ENCODE measurements at regions not wholly inside any gene's neighbourhood (a gene's known extent, or its start where the extent isn't known, plus 50 kb on each side); places are given as distances from the start of the nearest gene placed in this dataset.

GRCh38 chr1:200296091-200296661 lies 113.7 kb downstream of the ZNF281 start (continued):
- TF ChIP-seq HDAC6 (IDR thresholded peaks at IDR 0.05; ENCODE audit: low read depth, low read length) (no peak), ATF7-NPFF (CRISPR knock-in tag; IDR thresholded peaks at IDR 0.05; ENCODE audit: low read depth) (no peak), ZNF790 (CRISPR knock-in tag; IDR thresholded peaks at IDR 0.05; ENCODE audit: borderline replicate concordance) (no peak), ZNF670 (CRISPR knock-in tag; IDR thresholded peaks at IDR 0.05; ENCODE audit: borderline replicate concordance) (peak; percentile 31; the same call in 1 of the 2 replicates), RAD21 (CRISPR knock-in tag; IDR thresholded peaks at IDR 0.05) (no peak), ZNF543 (CRISPR knock-in tag; IDR thresholded peaks at IDR 0.05) (no peak), XBP1 (CRISPR knock-in tag; IDR thresholded peaks at IDR 0.05) (no peak), CEBPG (CRISPR knock-in tag; IDR thresholded peaks at IDR 0.05) (peak; percentile 74), NCOA2 (CRISPR knock-in tag; IDR thresholded peaks at IDR 0.05) (peak; percentile 76), ZNF607 (CRISPR knock-in tag; IDR thresholded peaks at IDR 0.05; ENCODE audit: borderline replicate concordance) (peak; percentile 58; the same call in 1 of the 2 replicates)
- TF ChIP-seq, protein P1, sequence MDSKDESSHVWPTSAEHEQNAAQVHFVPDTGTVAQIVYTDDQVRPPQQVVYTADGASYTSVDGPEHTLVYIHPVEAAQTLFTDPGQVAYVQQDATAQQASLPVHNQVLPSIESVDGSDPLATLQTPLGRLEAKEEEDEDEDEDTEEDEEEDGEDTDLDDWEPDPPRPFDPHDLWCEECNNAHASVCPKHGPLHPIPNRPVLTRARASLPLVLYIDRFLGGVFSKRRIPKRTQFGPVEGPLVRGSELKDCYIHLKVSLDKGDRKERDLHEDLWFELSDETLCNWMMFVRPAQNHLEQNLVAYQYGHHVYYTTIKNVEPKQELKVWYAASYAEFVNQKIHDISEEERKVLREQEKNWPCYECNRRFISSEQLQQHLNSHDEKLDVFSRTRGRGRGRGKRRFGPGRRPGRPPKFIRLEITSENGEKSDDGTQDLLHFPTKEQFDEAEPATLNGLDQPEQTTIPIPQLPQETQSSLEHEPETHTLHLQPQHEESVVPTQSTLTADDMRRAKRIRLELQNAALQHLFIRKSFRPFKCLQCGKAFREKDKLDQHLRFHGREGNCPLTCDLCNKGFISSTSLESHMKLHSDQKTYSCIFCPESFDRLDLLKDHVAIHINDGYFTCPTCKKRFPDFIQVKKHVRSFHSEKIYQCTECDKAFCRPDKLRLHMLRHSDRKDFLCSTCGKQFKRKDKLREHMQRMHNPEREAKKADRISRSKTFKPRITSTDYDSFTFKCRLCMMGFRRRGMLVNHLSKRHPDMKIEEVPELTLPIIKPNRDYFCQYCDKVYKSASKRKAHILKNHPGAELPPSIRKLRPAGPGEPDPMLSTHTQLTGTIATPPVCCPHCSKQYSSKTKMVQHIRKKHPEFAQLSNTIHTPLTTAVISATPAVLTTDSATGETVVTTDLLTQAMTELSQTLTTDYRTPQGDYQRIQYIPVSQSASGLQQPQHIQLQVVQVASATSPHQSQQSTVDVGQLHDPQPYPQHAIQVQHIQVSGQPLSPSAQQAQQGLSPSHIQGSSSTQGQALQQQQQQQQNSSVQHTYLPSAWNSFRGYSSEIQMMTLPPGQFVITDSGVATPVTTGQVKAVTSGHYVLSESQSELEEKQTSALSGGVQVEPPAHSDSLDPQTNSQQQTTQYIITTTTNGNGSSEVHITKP (CRISPR knock-in tag; IDR thresholded peaks at IDR 0.05; ENCODE audit: low read depth) = 0 out of 2 replicates have a peak, but pooled peaks have one; percentile 41
- TF ChIP-seq, protein P2, sequence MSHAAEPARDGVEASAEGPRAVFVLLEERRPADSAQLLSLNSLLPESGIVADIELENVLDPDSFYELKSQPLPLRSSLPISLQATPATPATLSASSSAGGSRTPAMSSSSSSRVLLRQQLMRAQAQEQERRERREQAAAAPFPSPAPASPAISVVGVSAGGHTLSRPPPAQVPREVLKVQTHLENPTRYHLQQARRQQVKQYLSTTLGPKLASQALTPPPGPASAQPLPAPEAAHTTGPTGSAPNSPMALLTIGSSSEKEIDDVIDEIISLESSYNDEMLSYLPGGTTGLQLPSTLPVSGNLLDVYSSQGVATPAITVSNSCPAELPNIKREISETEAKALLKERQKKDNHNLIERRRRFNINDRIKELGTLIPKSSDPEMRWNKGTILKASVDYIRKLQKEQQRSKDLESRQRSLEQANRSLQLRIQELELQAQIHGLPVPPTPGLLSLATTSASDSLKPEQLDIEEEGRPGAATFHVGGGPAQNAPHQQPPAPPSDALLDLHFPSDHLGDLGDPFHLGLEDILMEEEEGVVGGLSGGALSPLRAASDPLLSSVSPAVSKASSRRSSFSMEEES (CRISPR knock-in tag; IDR thresholded peaks at IDR 0.05) = 0 out of 2 replicates have a peak, but pooled peaks have one; percentile 26
- TF ChIP-seq, protein P3, sequence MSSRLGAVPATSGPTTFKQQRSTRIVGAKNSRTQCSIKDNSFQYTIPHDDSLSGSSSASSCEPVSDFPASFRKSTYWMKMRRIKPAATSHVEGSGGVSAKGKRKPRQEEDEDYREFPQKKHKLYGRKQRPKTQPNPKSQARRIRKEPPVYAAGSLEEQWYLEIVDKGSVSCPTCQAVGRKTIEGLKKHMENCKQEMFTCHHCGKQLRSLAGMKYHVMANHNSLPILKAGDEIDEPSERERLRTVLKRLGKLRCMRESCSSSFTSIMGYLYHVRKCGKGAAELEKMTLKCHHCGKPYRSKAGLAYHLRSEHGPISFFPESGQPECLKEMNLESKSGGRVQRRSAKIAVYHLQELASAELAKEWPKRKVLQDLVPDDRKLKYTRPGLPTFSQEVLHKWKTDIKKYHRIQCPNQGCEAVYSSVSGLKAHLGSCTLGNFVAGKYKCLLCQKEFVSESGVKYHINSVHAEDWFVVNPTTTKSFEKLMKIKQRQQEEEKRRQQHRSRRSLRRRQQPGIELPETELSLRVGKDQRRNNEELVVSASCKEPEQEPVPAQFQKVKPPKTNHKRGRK (CRISPR knock-in tag; IDR thresholded peaks at IDR 0.05) = no peak
- TF ChIP-seq, protein P4, sequence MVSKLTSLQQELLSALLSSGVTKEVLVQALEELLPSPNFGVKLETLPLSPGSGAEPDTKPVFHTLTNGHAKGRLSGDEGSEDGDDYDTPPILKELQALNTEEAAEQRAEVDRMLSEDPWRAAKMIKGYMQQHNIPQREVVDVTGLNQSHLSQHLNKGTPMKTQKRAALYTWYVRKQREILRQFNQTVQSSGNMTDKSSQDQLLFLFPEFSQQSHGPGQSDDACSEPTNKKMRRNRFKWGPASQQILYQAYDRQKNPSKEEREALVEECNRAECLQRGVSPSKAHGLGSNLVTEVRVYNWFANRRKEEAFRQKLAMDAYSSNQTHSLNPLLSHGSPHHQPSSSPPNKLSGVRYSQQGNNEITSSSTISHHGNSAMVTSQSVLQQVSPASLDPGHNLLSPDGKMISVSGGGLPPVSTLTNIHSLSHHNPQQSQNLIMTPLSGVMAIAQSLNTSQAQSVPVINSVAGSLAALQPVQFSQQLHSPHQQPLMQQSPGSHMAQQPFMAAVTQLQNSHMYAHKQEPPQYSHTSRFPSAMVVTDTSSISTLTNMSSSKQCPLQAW (CRISPR knock-in tag; IDR thresholded peaks at IDR 0.05) = peak; percentile 51
- TF ChIP-seq, protein P5, sequence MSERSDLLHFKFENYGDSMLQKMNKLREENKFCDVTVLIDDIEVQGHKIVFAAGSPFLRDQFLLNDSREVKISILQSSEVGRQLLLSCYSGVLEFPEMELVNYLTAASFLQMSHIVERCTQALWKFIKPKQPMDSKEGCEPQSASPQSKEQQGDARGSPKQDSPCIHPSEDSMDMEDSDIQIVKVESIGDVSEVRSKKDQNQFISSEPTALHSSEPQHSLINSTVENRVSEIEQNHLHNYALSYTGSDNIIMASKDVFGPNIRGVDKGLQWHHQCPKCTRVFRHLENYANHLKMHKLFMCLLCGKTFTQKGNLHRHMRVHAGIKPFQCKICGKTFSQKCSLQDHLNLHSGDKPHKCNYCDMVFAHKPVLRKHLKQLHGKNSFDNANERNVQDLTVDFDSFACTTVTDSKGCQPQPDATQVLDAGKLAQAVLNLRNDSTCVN (CRISPR knock-in tag; IDR thresholded peaks at IDR 0.05; ENCODE audit: borderline replicate concordance) = no peak

Measured in HepG2 (cell line).